SKM-1 (cell line): ENCODE measurements at regions not wholly inside any gene's neighbourhood (a gene's known extent, or its start where the extent isn't known, plus 50 kb on each side); places are given as distances from the start of the nearest gene placed in this dataset.

Source experiments
- DNase-seq: peaks from one replicate; lab custom pipeline; 2025; ENCODE audit not compliant: unreplicated experiment; lab: John Stamatoyannopoulos, UW

DNA sequence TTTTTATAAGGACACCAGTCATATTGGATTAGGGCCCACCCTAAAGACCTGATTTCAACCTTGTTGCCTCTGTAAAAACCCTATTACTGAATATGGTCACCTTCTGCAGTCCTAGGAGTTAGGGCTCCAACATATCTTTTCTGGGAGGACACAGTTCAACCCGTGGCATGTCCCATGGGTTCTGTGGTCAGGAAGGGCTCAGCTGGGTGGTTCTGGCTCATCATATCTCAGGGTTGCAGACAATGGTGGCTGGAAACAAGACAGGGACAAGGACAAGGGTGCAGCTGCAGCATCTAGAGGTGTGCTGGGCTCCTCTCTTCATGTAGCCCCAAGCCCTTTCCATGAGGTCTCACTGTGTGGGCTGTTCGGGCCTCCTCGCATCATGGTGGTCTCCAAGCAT lies 63.1 kb upstream of the FOXF1 start:
- DNase-seq, result no peak

DNA sequence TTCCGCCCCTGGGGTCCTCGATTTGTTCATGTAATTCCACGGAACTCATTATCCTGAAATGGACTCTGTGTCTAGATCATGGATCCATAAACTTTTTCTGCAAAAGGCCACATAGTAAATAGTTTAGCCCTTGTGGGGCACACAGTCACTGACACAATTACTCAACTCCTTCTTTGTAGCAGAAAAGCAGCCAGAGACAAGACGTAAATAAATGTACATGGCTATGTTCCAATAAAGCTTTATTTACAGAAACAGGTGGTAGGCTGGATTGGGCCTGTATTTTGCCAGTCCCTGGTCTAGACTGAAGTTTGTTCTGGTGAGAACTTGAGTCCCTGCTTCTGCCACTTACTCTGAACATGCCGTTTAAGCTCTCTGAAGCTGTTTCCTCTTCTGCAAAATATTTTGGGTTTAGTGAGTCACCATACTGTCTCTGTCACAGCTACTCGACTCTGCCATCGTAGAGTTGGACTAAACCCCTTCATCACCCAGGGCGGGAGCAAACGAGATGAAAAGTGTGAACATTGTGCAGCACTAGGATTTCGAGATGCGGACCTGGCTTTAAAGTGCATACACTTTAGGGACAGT lies 61.9 kb upstream of the FOXF1 start:
- DNase-seq, result no peak

DNA sequence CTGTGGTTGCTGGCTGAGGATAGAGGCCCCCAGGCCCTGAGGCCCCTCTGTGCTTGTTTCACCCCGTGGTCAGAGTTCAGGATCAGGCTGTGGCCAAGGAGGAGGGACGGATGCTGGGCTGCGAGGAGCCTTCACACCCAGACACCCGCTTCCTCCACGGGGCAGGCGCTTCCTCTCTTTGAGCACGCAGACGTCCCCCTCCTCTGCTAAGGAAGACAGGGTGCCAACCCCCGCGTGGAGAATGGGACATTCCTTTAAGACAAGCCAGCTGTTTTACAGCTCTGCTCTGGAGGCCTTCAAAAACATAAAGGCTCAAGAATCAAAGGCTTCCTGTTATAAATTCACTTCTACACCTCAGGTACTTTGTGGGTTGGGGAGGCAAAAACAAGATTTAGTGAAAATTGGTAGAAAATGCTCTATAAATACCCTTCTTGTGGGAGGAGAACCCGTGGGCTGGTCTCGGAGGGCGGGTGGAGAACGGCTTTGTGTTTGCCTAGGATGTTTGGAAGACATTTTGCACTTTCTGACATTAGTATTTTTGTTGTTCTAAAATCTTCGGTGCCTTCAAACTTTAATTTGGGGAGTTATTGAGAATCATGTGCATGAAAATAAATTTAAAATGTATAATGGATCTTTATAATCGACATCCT lies 60.8 kb upstream of the FOXF1 start:
- DNase-seq, result no peak

DNA sequence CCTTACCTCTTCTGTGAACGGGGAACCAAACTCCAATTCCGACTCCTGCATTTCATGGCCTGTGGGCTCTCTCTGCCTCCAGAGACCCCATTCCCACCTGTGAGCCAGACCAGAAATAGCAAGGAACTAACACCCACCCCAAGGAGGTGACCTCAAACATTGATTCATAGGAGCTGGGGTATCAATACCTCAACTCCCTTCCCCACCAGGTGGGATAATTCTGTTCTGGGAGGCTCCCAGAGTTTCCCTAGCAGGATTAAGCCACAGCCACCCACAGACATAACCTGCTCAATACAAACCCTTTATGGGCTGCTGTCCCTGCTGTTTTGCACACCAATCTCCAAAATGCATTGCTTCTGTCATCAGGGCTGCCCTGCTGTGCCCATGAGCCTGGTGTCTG lies 59.6 kb upstream of the FOXF1 start:
- DNase-seq, result no peak

DNA sequence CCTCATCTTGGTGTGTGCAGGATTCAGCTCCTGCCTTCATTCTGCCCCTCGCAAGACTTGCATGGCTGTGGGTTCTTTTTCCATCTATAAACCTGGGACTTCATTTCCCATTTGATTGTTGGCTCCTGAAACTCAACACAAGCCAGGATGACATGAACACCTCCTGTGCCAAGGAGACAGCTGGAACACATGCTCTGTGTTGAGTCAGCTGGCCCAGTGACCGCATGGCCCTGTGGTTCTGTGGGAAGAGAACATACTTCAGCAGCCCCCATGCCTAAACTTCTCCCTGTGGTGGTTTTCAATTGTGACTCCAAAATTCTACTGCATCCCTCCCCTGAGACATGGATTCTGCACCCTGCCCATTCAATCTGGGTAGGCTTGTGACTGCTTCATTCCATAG lies 57.9 kb upstream of the FOXF1 start:
- DNase-seq, result no peak

DNA sequence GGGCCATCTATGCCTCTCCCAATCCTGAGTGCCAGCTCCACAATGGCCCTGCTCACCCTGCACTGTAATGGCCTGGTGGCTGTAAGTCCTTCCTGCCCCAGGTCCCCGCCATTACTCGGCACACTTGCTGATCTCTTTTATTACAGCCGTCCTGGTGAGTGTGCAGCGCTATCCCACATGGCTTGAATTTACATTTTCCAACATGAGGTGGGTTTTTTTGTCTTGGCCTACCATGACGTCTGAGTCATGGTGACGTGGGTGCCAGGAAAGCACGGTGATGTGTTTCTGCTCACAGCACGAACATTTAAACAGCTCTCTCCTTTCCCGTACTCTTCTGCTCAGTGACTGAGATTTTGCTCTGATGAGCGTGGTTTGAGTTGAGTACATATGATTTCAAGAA lies 55.2 kb upstream of the FOXF1 start:
- no peak for DNase-seq

DNA sequence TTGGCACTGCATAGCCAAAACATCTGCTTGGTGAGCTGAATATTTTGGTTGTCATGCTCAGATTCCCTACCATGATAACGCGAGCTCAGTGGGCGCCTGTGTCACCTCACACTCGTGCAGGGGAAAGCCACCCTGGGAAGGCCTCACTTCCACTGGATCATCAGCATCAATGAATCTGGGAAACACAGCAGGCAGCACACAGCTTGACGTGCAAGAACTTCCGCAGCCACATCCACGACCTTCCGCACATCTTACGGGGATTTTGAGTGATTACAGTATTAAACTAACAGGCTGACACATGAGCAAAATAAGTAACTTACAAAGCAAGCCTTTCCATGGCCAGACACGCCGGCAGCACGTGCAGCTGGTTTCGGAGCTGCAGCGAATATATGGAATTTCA lies 54.7 kb upstream of the FOXF1 start:
- no peak for DNase-seq

DNA sequence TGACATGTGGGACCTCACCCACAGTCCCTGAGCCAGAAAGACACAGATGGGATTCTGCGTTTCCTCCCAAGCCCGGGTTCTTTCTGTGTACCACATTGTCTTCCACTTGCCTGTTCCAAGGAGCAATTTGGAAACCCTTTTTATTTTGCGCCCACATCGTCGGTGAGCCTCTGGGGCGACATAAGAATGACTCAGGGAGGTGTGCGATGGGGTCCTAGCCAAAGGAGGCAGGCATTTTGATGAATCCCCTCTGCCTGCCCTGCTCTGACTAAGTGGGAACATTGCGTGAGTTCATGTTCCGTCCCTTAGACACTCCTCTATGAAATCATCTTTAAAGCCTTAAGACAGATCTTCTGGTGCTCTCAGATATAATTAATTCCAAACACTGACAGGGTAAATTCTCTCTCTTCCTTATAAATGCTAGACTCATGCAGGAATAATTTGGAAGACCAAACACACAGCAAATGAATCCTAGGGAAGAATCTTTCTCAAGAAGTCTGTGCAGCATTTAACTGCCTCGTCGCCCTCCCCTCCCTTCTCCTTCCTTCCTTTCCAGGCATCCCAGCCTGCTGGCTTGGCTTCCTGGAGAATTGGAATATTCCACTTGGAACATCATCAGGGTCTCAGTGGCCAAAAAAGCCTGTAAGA lies 52.7 kb upstream of the FOXF1 start:
- no peak for DNase-seq

DNA sequence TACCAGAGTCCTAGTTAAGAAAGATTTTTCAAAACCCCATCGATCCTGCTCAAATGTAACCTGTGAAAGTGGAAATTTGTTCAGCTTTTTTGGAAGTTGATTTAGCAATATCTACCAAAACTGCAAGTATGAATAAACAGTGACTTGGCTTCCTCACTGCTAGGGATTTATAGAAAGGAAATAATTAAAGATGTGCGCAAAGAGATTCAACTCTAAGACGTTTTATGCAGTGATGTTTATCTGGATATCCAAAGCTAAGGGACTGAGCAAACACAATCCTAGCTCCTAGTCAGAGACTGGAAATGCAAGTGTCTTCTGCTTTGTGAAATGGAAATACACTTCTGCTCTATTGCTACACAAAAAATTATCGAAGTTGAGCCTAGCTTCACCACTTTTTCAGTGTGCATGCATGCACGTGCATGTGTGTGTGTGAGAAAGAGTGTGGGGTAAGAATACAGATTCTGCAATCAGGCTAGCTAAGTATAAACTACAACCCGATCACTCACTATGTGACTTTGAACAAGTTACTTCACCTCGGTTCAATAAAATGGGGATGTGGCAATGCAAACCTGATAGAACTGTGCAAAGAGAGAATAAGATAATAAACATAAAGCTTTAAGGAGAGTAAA lies 52.1 kb upstream of the FOXF1 start:
- no peak for DNase-seq

DNA sequence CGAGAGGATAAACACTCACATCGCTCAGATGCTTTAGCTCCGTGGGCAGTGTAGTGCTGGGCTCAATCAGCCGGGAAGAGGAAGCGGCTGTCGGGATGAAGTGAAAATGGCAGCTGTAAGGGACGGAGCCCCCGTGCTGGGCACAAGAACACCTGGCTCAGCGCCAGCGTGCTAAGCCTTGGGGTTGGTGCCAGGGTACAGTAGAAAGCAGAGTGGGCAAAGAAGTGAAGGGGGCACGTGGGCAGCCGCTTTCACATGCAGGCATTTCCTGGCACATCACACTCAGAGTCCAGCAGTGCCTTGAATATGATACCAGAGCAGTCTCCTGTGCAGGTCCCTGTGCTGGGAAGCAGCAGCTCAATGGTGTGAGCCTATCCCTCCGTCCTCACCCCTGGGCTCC lies 51.1 kb upstream of the FOXF1 start:
- DNase-seq, result no peak
